SKM-1 (cell line): ENCODE measurements at regions not wholly inside any gene's neighbourhood (a gene's known extent, or its start where the extent isn't known, plus 50 kb on each side); places are given as distances from the start of the nearest gene placed in this dataset.

Experiments used
- DNase-seq: peaks from one replicate; lab custom pipeline; 2025; ENCODE audit not compliant: unreplicated experiment; lab: John Stamatoyannopoulos, UW

DNA sequence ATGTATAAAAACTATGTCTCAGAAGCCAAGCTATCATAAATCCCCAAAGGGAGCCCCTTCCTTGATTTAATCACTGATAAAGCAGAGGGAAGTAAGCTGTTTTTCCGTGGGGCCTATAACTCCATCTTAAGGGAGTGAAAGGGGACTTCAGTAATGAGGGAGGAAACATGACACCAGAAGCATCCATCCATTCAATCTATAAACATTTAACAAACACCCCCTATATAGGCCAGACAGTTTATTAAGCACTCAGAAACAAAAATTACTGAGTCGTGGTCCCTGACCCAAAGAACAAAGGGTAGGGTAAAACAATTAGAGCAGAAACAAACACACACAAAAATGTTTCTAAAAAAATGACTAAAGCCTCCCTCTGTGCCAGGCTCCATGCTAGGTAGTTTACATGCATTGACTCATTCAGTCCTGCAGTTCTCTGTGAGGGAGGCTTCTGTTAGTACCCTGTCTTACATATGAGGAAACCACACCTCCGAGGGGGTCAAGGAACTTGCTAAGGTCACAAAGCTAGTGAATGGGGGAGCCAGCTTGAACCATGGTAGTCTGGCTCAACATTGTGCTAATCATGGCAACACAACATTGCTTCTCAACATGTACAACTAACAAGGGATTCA, 472.1 kb downstream of the CDH2 start:
- no peak for DNase-seq

DNA sequence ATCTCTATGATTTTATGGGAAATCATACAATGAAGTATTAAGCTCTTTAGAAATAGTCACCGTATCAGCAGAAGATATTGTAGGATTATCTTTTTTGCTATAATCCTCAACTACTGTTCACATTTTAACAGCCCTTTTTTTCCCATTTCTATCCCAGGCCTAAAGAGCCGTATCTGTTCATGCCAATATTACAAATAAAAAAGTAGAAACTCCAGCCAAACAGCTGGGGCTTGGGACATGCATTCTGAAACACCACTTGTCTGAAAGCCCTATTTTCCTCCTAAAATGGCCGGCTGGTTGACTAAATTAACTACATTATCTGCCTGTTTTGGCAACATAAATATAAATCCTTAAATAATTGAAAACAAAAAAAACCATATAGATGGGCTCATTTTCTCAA, 477.8 kb downstream of the CDH2 start:
- DNase-seq: no peak

DNA sequence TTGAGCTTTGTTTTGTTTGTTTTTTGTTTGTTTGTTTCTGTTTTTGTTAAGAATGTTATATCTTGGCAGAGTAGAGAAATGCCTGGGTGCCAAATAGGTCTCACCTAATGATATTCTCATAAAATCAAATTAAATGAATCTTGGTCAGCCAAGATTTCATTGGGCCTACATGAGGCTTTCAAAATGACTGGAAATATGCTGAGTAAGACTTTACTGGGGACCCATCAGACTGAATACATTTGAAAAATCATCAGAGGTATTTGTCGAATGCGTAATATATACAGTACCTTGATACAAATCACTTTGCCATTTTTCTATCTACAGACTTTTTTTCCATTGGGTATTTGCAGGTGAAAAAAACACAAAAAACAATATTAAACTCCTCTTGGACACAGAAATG, 480.8 kb downstream of the CDH2 start:
- no peak for DNase-seq

DNA sequence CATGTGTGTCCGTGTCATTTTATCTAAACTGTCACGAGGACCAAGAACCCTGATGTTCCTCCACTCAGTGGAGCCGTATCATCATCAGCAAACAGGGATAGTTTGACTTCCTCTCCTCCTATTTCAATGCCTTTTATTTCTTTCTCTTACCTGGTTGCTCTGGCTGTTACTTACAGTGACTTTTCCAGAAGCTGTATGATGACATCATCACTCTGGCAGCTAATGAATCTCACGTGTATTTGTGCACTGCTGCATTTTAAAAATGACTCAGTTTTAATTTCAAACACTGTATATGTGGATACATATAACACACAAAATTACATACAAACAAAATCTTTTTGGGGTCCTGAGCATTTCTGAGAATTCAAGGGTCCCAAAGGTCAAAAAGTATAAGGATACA, 481.4 kb downstream of the CDH2 start:
- no peak for DNase-seq

DNA sequence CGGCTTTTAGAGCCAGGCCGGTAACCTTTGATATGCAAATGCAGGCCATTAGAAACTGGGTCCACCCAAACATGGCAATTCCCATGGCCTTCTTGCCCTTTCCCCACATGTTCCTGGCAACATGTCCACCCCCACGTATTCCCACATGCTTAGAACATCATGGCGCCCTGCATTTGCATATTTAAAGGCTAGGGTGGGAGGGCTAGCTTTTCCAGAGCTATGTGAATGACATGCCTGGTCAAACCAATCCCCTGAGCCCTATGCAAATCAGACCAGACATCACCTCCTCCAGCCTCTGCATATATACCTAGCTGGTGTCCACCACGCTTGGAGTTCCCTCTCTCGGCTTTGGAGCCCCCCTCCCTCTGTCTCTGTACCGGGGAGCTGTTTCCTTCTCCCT, 481.9 kb downstream of the CDH2 start:
- no peak for DNase-seq

DNA sequence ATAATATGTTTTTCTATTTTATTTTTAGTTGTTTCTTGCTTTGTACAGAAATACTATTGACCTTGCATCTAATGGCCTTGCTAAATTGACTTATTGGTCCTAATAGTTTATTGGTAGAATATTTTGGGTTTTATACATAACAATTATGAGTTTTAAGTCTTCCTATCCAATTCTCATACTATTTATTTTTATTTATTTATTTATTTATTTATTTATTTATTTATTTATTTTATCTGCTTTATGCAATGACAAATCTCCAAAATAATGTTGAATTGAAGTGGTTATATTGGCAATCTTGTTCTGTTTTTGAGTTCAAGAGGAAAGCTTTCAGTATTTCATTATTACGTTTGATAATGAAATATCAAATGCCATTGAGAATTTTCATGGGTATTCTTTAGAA, 488.3 kb downstream of the CDH2 start:
- no peak for DNase-seq

DNA sequence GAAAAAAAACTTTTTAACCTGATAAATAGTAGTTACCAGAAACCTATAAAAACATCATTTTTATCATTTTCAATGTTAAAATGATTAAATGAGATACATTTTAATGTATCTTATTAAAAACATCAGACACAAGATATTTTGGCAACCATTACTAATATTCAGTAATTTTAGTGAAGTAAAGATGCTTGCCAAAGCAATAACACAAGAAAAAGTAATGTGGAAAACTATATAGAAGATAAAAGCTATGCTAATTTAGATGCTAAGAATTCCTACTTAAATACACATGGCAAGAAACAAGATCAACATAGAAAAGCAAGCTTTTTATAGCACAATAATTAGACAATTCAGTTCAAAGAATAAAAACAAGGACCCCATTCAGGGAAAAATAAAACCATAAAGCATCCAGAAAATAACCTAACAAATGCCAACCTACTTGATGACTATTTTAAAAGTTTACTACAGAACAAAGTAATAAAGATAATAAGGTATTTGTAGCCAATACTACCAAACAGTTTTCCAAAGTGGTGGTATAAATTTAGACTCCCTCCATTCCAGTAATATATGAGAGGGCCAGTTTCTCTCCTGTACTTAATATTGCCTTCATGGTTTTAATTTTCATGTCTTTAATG, 489.5 kb downstream of the CDH2 start:
- no peak for DNase-seq

DNA sequence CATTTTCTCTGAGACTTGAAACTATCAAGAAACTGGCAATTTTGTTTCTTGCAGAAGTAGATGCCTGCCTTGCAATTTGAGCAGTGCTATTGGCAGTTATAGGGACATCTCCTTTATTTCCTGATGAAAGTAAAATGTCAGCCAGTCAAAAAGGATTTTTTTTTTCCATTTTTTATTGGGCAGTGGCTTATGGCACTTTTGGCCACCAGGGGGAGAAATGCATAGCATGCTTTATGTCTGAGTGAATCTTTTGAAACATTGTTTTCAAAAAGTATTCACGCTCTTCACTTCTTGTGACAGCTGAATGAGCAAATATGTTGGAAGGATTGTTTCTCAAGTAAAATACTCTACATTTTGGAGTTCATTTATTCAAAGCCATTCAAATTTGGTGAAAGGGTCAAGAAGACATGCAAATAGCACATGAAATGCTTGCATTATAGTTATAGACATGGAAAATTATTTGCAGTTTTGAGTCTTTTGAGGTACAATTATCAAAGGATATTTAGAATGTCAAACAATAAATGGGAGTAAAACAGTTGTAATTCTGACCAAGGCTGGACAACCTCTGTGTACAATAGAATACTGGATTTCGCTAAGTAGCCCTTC, 491.0 kb downstream of the CDH2 start:
- DNase-seq: no peak

DNA sequence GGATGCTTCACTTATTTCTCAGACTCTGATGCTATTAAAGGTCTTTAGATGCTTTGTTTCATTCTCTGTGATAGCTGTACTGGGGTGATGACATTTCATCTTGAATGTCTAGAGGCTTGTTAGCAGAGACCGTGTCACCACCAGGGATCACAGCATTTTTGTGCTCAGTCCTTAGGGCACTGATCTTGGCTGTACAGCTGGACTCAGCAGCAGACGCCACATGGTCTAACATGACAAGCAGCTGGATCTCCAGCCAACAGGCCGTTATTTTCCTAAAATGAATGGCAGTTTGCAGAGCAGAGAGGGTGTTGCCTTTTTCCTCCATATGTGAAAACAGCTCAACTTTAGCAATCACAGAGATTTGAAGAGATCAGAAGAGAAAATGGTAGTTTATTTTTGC, 491.8 kb downstream of the CDH2 start:
- no peak for DNase-seq

DNA sequence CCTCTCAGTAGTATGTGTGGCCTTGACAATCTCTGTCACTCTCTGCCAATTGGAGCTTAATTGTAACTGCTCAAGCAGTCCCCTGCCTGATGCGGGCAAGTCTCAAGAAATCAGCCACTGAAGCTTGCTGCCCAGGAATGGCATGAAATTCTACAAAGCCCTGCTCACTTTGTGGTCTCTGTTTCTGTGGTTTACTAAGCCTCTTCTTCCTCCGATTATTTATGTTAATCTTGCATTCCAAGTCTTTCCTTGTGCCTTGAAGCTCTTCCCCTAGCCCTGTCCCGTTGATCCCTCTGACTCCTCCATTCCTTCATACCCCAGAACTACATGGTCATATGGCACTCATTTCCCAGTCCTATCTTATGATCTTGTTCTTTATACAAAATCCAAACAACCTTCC, 489.3 kb upstream of the CHST9 start:
- DNase-seq: no peak

DNA sequence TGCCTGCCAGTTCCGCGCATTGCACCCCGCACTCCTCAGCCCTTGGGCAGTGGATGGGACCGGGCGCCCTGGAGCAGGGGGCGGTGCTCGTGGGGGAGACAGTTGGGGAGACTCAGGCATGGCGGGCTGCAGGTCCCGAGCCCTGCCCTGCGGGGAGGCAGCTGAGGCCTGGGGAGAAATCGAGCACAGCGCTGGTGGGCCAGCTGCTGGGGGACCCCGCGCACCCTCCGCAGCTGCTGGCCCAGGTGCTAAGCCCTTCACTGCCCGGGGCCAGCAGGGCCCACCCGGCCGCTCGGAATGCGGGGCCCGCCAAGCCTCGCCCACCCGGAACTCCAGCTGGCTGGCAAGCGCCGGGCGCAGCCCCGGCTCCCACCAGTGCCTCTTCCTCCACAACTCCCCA, 488.8 kb upstream of the CHST9 start:
- DNase-seq: no peak

DNA sequence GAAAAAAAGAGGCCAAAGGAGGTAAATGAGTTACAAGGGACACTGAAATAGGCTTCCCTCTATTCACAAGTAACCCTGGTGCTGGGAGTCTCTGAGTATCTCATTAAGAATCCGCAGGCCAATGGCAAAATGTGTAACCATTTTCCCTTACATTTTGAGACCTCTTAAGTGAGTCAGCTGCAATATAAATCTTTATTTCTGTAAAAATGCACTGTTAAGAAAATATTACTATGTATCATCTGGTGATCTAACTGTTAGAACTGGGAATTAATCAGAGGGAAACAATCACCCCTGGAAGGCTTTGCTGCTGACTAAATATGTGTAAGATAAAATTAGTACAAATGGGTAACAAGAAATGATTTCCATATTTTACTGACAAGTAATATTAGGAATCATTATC, 483.1 kb upstream of the CHST9 start:
- no peak for DNase-seq

DNA sequence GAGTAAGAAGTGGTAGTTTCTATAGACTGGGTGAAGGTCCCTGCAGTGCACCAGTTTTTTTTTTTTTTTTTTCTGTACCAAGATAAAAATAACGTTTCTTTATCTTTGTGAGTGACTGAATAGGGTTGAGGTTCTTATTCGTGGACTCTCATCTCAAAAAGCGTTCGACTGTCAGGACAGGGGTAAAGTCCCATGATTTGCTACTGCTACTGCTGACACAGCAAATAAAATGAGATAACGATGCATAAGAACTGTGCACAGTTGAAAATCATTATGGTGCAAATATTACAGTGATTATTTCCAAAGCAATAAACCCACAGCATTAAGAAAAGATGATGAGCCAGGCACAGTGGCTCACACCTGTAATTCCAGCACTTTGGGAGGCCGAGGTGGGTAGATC, 482.0 kb upstream of the CHST9 start:
- no peak for DNase-seq

DNA sequence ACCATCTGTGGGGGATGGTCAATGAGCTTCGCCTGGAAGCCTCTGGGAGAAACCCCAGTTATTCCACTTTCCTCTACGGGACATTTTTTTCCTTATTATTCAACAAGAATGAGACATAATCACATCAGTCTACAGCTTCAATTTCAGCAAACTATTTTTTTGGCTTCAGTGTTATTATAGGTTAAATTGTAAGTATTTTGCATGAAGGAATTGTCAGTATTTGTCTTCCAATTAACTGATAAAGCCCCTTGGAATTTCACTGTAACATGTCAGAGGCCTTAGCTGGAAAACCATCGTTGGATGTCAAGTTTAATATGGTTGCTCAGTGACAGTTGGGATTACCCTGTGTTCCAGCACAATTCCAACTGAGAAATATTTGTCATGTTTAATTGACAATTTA, 480.9 kb upstream of the CHST9 start:
- no peak for DNase-seq

DNA sequence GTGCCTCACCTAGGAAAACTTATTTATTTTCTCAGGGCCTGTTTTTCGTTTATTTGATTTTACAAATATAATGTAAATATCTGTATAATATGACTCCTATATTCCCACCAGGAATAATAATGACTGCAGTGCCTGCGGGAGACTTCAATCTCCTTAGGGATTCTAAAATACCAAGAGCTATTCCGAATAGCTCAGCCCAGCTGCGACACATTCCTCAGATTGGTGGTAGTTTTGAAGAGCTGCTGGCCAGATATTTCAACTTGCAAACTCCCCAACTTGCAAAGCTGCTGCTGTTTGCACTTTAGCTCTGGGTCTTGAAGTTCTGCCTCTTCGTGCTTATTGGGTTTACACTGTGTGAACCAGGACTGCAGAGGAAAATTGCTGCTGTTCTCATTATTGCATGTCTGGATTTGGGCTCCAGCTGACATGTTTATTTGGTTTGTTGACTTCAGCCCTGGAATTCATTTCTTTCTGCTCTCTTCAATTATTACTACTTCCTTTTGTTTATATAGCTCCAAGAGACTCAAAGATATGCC, 480.2 kb upstream of the CHST9 start:
- DNase-seq: no peak

DNA sequence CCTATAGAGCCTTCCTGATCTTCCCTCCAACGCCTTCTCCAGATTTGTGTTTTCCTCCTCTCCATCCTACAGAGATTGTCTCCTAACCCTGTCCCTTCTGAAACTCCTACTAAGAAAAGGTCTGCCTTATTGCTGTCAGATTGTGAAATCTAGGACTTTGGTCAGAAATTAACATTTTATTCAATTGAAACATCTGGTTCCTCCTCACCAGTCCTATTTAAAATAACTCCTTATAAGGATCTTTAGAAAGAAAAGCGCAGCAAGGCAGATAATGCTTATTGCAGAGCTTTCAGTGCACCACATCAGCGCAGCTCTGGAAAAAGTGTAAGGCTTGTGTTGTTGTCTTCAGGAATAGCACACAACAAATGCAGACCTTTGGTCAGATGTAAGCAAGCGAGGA, 477.8 kb upstream of the CHST9 start:
- no peak for DNase-seq

DNA sequence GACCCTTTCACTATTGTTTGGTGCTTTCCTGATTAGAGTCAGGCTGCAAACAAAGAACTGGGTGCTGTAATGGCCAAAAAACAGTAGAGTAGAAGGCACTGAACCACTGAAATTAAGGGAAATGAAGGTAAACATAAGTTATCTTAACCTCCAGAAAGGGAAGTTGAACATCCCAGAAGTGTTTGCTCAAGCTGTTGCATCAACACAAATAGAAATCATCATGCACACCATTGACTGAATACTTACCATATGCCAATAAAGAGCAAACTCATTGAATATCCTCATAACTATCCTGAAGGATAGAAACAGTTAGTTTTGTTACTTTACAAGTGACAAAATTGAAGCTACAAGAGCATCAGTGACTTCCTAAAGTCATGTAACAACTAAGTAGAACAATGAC, 477.4 kb upstream of the CHST9 start:
- DNase-seq: no peak

DNA sequence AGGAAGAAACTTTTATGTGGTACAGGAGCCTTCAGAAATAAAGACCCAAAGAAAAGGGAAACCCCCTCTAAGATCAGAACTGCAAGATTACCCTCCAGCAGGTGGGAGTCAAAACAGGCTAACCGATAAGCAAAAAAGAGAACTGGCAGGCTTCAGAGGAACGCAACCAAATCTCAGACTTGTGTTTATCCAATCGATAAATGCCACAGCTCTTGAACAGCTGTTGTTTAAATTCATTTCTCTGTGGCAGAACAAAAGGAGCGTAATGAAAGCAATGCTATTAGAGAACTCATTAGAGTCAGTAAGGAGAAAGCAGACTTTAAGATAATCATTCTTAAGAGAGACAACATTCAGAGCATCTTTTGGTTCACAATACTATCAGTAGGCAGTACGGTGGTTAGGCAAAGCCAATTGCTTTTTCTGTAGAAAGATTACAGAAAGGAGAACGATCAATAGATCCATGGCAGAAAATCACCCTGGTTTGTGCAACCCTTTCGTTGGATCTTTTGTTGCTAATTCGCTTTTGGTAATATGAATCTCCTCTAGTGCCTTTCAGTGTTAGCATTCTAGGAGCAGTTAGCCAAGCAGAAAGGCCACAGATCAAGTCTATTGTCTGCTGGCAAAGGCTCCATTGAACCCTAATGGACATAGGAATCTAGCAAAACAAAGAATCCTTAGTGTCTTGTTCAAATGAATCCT, 476.4 kb upstream of the CHST9 start:
- no peak for DNase-seq

DNA sequence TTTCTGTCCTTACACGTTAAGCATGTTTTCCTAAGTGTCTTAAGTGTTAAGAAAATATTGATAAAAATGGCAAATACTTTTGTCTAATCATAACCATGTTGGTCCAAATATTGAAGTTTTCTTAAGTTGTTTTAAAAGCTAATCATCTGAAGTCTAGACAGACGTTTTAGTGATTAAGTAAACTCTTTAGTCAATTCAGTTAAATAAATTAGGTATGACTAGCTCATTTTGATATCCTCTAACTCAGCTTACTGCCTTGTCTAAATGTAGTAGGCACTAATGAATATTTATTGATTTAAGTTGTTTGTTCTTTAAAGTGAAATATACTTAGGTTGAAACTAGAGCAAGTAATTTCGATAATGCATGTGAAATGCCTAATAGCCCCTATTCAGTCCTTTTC, 471.8 kb upstream of the CHST9 start:
- no peak for DNase-seq

DNA sequence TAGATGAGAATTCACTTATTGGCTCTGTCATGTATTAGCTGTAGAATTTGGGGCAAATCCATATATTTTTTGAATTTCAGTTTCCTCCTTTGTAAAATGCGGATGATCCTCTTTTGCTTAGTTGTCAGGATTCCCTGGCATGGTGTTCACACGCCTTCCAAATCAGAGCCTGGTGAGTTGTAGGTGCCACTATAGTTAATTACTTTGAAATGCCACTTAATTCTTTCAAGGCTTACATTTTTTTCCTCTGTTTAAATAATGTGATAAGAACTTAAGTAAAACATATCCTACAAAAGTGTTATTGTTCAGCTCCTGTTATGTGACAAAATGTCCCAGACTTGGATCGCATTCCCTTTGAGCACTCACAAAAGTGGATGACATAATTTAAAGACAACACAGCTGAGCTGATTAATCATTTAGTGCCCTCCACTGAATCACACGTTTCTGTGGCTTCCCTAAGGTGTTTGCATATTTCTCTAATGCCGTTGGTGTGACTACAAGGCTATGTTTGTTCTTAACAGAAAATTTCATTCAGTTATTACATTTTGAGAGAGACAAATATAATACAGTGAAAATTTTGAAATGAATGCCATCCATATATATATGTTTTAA, 471.2 kb upstream of the CHST9 start:
- no peak for DNase-seq

DNA sequence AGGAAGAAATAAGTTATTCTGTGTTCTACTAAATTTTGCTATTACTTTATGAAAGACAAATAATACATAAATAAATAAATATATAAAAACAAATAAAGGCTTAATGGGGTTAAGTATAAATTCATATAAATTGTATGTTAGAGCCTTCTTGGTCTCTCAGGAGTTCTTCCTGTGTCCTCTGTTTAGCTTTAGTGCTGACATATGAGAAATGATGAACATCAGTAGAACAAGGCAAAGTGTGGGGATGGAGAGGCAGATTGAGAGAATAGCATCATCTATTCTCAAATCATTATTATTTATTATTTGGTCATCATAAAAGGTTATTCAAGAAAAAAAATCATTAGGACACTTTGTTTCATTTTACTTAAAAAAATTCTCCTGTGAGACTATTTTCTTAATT, 468.1 kb upstream of the CHST9 start:
- DNase-seq: no peak
